Activated CD4-positive, alpha-beta T cell treated with anti-CD3 and anti-CD28 coated beads, Interleukin-2, amount 10 ng/mL, durations not matched to agents 7 days and 5 days (primary cell): ENCODE measurements at regions not wholly inside any gene's neighbourhood (a gene's known extent, or its start where the extent isn't known, plus 50 kb on each side); places are given as distances from the start of the nearest gene placed in this dataset.

Experiments used
- CTCF ChIA-PET: fragments of 350-600 bp; sonication (Branson Sonifier 250); formaldehyde crosslinking; loops from one replicate; lab custom pipeline; 2021; ENCODE audit warnings: antibody characterized with exemption; lab: Charles Lee
- POLR2A ChIA-PET: fragments of 350-600 bp; sonication (Branson Sonifier 250); formaldehyde crosslinking; loops from one replicate; lab custom pipeline; 2021; ENCODE audit warnings: antibody characterized with exemption; lab: Charles Lee
- DNase-seq: peaks from one replicate; pipeline ENCODE4 v3.0.0-alpha.2; 2020
- H3K27ac Mint-ChIP-seq: one replicate; pipeline ENCODE4 v1.8.0; 2021; ENCODE audit warnings: mild to moderate bottlenecking, moderate library complexity, mixed read lengths
- H3K27me3 Mint-ChIP-seq: one replicate; pipeline ENCODE4 v1.8.0; 2021; ENCODE audit warnings: mixed read lengths
- H3K36me3 Mint-ChIP-seq: one replicate; pipeline ENCODE4 v1.8.0; 2021; ENCODE audit warnings: low read depth, mixed read lengths
- H3K4me1 Mint-ChIP-seq: one replicate; pipeline ENCODE4 v1.8.0; 2021; ENCODE audit warnings: mixed read lengths
- H3K4me3 Mint-ChIP-seq: one replicate; pipeline ENCODE4 v1.8.0; 2021; ENCODE audit warnings: mild to moderate bottlenecking, moderate library complexity, mixed read lengths
- H3K9me3 Mint-ChIP-seq: one replicate; pipeline ENCODE4 v1.8.0; 2021; ENCODE audit warnings: mixed read lengths

GRCh38 chr5:103333376-103333775 lies 74.8 kb downstream of the MACIR start:
- no peaks in the 10 kb centered on the region for H3K4me1 Mint-ChIP-seq
- no peaks in the 10 kb centered on the region for H3K9me3 Mint-ChIP-seq
- H3K27me3 Mint-ChIP-seq: peaks cover 13% of the 10 kb centered on the region
- no peak overlapping the region for H3K4me3 Mint-ChIP-seq
- H3K36me3 Mint-ChIP-seq: no peaks in the 10 kb centered on the region
- ChIA-PET POLR2A (no interaction called here), CTCF (no interaction called here)
- no peak overlapping the region for H3K27ac Mint-ChIP-seq
- no peak for DNase-seq

GRCh38 chr5:103330875-103331274 lies 72.3 kb downstream of the MACIR start:
- Mint-ChIP-seq H3K36me3 (no peaks in the 10 kb centered on the region), H3K27me3 (peaks cover 23% of the 10 kb centered on the region), H3K9me3 (no peaks in the 10 kb centered on the region), H3K27ac (no peak overlapping the region), H3K4me1 (no peaks in the 10 kb centered on the region), H3K4me3 (no peak overlapping the region)
- CTCF ChIA-PET: no interaction called here
- POLR2A ChIA-PET: no interaction called here
- DNase-seq: no peak
